GM21717 (cell line): ENCODE measurements at regions not wholly inside any gene's neighbourhood (a gene's known extent, or its start where the extent isn't known, plus 50 kb on each side); places are given as distances from the start of the nearest gene placed in this dataset.

Source experiments
- ATAC-seq: cut with Tn5 transposase; IDR thresholded peaks from one replicate; pipeline ENCODE4 v1.9.1; 2021; ENCODE audit warnings: mild to moderate bottlenecking, moderate library complexity; ENCODE audit not compliant: unreplicated experiment

DNA sequence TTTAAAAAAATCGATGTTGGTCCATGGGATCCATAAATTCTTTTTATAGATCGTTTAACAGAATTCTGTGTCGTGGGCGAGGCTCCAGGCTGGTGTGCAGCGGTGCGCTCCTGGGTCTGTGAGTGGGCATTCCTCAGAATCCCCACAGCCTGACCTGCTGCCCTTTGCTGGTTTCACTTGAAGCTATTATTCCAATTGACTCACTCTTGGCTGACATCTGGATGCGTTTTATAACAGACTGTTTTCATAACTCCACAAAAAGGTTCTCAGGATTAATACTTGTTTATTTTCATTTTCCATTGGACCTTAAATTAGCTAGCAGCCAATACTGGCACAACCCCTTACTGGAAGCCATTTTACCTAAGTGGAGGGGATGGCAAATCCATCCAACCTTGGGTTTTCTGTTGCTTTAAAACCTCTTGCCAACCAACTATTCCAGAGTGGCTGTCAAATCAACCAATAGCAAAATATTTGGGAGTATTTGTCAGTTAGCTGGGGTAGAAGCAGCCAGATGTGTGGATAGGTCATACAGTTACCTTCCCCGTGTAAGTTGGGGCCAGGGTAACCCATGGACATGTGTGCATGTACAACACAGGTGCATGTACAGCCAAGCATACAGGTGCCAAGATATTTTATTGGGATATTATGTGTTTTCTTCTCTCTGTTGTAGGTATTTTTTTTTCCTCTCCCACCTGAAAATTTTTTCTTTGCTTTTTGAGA is 160.7 kb upstream of the ZNF32 start:
- no peak for ATAC-seq

GRCh38 chr10:43808136-43808535 is 159.5 kb upstream of the ZNF32 start:
- ATAC-seq: peak; percentile 78

DNA sequence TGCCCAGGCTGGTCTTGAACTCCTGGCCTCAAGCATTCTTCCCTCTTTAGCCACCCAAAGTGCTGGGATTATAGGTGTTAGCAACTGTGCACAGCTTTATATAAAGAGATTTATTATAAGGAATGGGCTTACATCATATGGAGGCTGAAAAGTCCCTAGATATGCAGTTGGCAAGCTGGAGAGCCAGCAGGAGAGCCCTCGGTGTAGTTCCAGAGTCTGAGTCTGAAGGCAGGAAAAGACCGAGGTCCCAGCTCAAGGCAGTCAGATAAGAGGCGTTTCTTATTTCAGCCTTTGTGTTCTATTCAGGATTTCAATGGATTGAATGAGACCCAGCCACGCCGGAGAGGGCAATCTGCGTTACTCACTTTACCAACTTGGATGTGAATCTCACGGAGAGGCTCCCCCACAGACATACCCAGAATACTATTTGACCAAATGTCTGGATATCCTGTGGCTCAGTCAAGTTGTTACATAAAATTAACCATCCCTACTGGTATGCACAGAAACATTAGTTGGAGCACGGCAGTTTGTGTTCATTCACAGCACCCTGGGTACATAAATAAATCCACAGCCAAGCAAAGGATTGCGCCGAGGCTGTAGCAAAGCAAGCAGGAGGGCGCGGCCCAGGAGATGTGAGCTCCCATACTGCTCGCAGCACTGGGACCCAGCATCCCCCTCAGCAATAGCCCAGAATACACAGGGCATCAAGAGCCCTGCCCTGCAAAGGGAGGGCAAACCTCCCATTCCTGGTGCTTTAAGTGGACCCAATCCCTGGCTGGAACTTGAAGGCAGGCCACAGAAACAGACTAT is 158.4 kb upstream of the ZNF32 start:
- ATAC-seq: no peak

DNA sequence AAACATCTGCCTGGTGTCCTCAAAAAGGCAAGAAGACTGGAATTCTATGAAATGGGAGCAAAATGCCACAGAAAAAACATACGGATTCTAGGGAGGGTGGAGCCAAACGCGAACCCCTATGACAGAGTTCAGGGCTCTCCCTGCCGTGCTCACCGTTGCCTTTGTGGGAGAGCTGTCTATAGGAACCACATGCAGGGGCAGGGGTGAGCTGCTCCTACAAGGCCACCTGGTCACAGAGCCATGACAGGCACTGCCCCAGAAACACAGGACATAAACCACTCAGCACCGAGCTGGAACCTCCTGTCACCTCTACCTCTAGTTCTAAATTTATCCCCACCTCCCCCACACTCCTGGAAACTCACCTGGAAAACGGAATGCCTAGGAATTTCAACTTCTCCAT is 155.1 kb upstream of the ZNF32 start:
- ATAC-seq: no peak

- ATAC-seq: no peak
Observed at GRCh38 chr10:43802988-43803696, 154.5 kb upstream of the ZNF32 start.

- ATAC-seq: no peak
Observed at GRCh38 chr10:43801626-43802025, 152.9 kb upstream of the ZNF32 start.

GRCh38 chr10:43801140-43801539 is 152.5 kb upstream of the ZNF32 start:
- no peak for ATAC-seq

GRCh38 chr10:43796781-43797180 is 148.1 kb upstream of the ZNF32 start:
- ATAC-seq: no peak

GRCh38 chr10:43795639-43796038 is 147.0 kb upstream of the ZNF32 start:
- no peak for ATAC-seq

- no peak for ATAC-seq
Observed at GRCh38 chr10:43795093-43795492, 146.4 kb upstream of the ZNF32 start.

DNA sequence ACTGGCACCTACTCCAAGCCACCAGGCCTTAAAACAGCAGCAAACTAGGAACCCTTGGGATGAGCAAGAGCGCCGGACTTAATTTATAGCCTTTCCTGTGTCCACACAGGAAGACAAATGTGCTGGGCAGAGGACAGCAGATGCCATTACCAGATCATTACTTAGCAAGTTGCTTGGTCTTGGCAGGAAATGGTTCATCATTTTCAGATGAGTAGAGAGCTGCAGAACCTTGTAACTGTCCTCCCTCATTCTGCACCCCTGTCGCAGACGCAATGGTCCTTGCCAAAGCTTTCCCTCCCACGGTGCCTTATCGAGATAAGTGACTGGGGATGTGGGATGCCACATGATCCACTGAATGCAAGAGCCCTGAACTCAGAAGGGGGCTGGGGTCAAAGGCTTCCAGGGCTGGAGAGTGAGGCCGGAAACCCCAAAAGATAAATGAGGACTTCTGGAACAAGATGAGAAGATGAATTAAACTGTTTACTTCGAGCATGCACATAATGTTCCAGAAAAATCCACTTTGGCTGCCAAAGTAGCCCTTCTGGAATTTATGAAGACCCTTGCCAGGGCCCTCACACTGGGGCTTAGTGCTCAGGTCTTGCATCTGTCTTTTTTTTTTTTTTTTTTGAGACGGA is 145.6 kb upstream of the ZNF32 start:
- ATAC-seq: no peak

GRCh38 chr10:43793704-43794103 is 145.0 kb upstream of the ZNF32 start:
- ATAC-seq: no peak

DNA sequence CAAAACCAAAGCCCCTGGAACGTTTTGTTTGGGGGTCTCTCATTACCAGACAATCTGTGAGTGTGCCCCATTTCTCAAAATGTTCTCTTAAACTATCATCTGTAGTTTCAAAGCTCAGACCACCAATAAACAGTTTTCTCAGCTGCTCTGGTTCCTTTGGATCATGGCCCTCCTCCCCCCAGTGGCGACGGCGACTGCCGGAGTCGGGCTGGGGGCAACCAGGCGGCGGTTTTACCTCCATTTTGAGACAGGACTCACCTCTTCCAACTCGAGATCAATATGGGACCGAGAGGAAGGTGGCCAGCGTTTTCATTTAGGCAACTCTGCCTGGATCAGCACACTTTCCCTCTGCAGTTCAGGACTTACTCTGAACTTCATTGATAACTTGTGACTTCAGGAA is 141.5 kb upstream of the ZNF32 start:
- ATAC-seq: no peak

GRCh38 chr10:43785252-43785651 is 136.6 kb upstream of the ZNF32 start:
- no peak for ATAC-seq

- ATAC-seq: no peak
Observed at GRCh38 chr10:43782814-43783213, 134.1 kb upstream of the ZNF32 start.

DNA sequence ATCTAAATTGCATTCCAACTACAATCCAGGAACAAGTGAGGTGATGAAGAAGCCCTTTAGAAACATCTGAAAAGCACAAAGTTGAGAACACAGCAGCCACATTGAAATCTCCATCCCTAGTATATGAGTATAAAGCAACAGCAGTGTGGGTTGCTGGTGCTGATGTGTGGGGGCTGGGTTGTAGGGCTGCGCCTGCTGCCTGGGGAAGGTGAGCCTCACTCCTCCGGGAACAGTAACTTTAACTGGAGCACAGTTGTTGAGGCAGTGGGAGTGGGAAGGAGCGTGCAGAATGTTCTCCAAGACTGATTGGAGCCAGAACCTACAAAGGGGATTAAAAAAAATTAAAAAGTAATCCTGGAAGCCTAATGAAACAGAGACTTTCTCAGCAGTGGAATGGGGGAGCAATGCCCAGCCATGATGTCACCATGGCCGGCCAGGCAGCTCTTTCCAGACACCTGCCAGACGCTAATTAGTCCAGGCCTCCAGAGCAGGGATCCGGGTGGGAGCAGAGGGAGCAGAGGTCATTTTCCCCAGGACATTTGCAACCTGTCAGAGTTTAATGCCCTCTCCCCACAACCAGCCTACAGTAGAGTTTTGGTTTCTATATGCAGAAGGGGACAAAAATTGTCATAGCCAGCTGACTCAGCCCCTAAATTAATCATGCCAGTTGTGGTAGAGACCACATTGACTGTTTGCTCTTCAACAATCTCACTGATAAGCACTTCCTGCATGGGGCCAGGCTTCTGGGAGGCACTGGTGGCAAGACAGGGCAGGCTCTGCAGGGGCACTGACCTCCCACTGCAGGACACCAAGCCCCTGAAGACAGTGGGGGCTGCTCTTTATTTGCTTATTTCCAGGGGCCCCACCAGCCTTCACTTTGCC is 133.0 kb upstream of the ZNF32 start:
- peak; percentile 61 for ATAC-seq

GRCh38 chr10:43778571-43778970 is 129.9 kb upstream of the ZNF32 start:
- ATAC-seq: no peak

DNA sequence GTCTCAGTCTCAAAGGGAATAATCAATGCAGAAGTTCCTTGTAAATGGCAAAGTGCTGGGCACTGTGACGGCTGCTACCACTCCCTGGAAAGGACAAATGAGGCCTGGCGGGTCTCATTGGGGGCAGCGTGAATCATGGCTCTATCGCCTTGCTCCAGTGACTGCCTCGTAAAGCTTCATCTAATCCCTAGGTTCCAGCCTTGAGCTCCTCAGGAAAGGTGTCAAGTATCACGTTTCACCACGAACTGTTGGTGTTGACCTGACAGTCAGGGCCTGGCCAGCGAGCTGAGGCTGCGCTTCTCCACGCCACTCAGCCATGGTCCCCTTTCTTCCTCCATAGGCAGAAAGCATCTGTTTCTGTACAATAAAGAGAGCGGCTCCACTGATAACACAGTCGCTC is 126.7 kb upstream of the ZNF32 start:
- ATAC-seq: no peak

- ATAC-seq: no peak
Observed at GRCh38 chr10:43774234-43774769, 125.6 kb upstream of the ZNF32 start.

DNA sequence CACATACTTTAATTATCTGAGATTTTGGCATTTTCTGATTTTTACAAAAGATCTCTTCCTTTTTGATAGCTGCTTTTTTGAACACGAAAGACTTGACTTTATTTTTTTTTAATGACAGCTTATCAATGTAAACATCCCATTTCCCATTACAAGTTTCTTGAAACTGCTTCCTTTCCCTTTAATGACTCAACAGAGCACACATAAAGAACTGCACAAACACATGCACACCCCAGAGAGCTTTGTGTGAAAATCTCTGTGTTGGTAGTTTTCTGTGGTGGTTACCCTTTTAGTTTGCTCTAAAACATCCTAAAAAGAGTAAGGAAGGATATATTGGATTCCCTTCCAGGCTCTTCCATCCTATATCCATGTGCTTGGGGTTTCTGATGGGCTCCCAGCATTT is 125.1 kb upstream of the ZNF32 start:
- no peak for ATAC-seq
